Bronchial epithelial cell (primary cell): ENCODE measurements at regions not wholly inside any gene's neighbourhood (a gene's known extent, or its start where the extent isn't known, plus 50 kb on each side); places are given as distances from the start of the nearest gene placed in this dataset.
"Not testable (repeated sequence)": the region's sequence is repeated elsewhere in the genome, so short reads cannot be mapped to it uniquely, and the experiment has no call there.

Source experiments
- DNase-seq: peaks from one replicate; pipeline ENCODE4 v3.0.0-alpha.2; 2010; ENCODE audit warnings: low read depth
- FAIRE-seq: peaks from 2 replicates; lab custom pipeline; 2011; peaks lifted over from hg19 to GRCh38; lab: Jason Lieb, UNC
- H3K27me3 ChIP-seq: 2 replicates; pipeline ENCODE4 v1.5.1; 2011; ENCODE audit warnings: low read length; ENCODE audit not compliant: control insufficient read depth, insufficient read depth
- H3K36me3 ChIP-seq: 2 replicates; pipeline ENCODE4 v1.5.1; 2011; ENCODE audit warnings: low read length; ENCODE audit not compliant: control insufficient read depth, insufficient read depth
- H3K4me3 ChIP-seq: 2 replicates; pipeline ENCODE4 v1.5.1; 2011; ENCODE audit warnings: mild to moderate bottlenecking, low read depth, low read length, control low read depth
- CTCF ChIP-seq: IDR thresholded peaks from 2 replicates; pipeline ENCODE4 v1.5.1; 2011; ENCODE audit warnings: mild to moderate bottlenecking, moderate library complexity, low read length, control low read depth, inconsistent platforms; ENCODE audit not compliant: insufficient read depth, severe bottlenecking

DNA sequence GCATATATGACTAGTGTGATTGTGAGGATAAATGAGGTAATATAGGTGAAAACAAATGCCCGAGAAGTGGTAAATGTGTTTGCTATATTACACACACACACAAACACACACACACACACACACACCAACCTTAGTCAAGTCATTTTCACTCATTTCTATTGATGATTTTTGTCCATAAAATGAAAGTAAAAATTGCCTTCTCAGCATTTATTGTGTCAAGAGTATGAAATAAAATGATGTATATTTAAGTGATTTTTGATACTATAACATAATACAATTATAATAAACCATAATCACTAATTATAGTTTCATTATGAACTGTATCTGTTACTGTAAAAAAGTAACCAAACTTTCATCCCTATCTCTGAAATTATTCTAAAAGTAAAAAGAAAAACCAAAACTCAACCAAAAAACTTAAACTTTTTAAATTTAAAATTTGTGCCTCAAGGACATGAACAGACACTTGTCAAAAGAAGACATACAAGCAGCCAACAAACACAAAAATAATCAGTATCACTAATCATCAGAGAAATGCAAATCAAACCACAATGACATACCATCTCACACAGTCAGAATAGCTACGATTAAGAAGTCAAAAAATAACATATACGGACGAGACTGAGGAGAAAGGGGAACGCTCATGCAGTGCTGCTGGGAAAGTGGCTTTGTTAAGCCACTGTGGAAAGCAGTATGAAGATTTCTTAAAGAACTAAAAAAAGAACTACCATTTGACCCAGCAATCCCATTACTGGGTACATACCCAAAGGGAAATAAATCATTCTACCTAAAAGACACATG, 601.0 kb downstream of the TMA16 start:
- FAIRE-seq (no peak), DNase-seq (no peak)
- Histone ChIP-seq H3K36me3 (no peaks in the 10 kb centered on the region), H3K27me3 (no peaks in the 10 kb centered on the region), H3K4me3 (no peak overlapping the region)
- no peak for TF ChIP-seq CTCF

DNA sequence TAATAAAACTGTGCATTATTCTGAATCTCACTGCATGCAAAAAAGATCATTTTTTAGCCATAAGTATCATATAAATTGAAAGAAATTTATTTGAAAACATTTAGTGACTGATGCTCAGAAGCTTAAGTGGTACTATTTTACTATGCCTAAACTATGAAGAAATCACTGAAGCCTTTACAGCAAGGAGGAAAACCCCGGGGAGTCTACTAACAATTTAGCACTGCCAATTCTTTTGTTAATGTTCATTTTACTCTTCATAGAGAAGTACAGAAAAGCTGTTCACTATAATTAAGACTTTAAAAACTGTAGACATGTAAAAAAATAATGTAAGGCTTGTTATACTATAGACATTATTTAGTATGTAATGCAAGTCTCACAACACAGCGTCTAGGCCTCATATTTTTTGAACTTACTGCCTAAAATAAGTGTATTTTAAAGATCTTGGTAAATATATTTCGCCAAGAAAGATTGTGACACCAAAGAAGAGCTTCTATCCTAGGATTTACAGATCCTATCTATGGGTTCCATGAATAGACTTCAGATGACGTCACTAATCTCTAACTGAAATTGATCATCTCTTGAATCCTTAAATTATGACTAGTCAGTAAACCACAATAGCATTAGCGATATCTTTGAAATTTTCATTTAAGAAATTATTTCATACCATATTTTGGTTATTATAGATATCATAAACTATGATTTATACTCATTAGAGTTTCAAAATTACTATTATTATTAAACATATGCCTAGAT, 602.5 kb downstream of the TMA16 start:
- no peak overlapping the region for H3K4me3 ChIP-seq
- no peak for FAIRE-seq

GRCh38 chr4:164100741-164101365, 606.4 kb downstream of the TMA16 start:
- not testable (repeated sequence) for DNase-seq, H3K27me3 ChIP-seq, H3K36me3 ChIP-seq, FAIRE-seq, H3K4me3 ChIP-seq

More for the DNA sequence above, 602.5 kb downstream of the TMA16 start:
- DNase-seq: no peak
- no peak for TF ChIP-seq CTCF
- no peaks in the 10 kb centered on the region for H3K36me3 ChIP-seq
- H3K27me3 ChIP-seq: no peaks in the 10 kb centered on the region

GRCh38 chr4:164108971-164109370, 614.5 kb downstream of the TMA16 start:
- FAIRE-seq: no peak
- H3K36me3 ChIP-seq: no peaks in the 10 kb centered on the region
- TF ChIP-seq CTCF: no peak
- no peaks in the 10 kb centered on the region for H3K27me3 ChIP-seq
- DNase-seq: no peak
- H3K4me3 ChIP-seq: no peak overlapping the region

DNA sequence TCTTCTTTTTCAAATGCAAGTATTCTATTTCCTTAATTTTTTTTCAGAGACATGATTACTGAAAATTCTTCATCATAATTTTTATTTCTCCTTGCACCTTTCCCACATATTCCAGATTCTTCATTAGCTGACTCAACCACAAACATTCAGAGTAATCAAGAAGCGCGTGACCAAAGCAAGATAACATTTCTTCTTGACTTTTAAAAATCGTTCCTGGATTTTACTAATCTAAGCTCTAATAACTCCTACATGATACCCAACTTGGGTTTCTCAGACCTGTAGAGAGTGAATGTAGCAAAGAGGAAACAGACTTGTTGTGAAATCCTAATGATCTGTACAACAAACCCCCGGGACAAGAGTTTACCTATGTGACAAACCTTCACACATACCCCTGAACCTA, 615.0 kb downstream of the TMA16 start:
- no peak overlapping the region for H3K4me3 ChIP-seq
- TF ChIP-seq CTCF: no peak
- H3K36me3 ChIP-seq: no peaks in the 10 kb centered on the region
- FAIRE-seq (no peak), DNase-seq (no peak)
- no peaks in the 10 kb centered on the region for H3K27me3 ChIP-seq

DNA sequence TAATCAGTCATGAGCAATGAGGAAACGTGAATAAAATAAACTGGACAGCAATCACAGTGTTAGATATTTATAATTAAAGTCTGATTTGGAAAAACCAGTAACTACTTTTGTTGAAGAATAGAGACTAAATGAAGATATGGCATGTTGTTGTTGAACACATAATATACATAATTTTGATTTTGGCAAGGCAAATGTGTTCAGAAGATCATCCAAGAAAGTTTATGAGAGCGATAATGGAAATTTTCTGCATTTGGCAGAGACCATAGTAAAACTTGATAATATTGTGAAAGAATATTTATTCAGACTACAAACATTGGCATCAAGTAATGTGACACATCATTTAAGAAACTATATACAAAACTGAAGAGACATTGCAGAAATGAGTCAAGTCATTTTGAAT, 620.7 kb downstream of the TMA16 start:
- no peak for DNase-seq
- H3K27me3 ChIP-seq: no peaks in the 10 kb centered on the region
- no peak for FAIRE-seq
- no peak overlapping the region for H3K4me3 ChIP-seq
- TF ChIP-seq CTCF: no peak
- H3K36me3 ChIP-seq: no peaks in the 10 kb centered on the region
